Suprapubic skin (tissue), 4 donors: ENCODE measurements at regions not wholly inside any gene's neighbourhood (a gene's known extent, or its start where the extent isn't known, plus 50 kb on each side); places are given as distances from the start of the nearest gene placed in this dataset.

ENCODE experiments used
- CTCF ChIP-seq, 2 donors: fragments of 200-600 bp in 1 of 2; fragments of 450-650 bp in 1 of 2; sonication (generic) in 1 of 2; IDR thresholded peaks; one replicate each; pipeline ENCODE4 v1.5.1; 2016 to 2019; ENCODE audit warnings: antibody characterized with exemption in 2 of 2, mild to moderate bottlenecking in 1 of 2, moderate library complexity in 1 of 2
- EP300 ChIP-seq: sonication (generic); formaldehyde crosslinking; IDR thresholded peaks from one replicate; pipeline ENCODE4 v1.6.1; 2017; ENCODE audit warnings: antibody characterized with exemption
- POLR2A ChIP-seq, 2 donors: fragments of 450-650 bp; IDR thresholded peaks; one replicate each; pipeline ENCODE4 v1.6.1; 2017; ENCODE audit warnings: antibody characterized with exemption in 2 of 2, mild to moderate bottlenecking in 2 of 2, moderate library complexity in 2 of 2
- POLR2AphosphoS5 ChIP-seq, 3 donors: sonication (generic); formaldehyde crosslinking; IDR thresholded peaks; one replicate each; pipeline ENCODE4 v1.6.1; 2017; ENCODE audit warnings: antibody characterized with exemption in 3 of 3

GRCh38 chr3:117893638-117894037 lies 1141.0 kb downstream of the IGSF11 start:
- TF ChIP-seq CTCF (IDR thresholded peaks at IDR 0.05) (no peak), POLR2A (IDR thresholded peaks at IDR 0.05) (no peak), EP300 (no peak), POLR2AphosphoS5 (IDR thresholded peaks at IDR 0.05) (no peak)
